ENCODE measurements at regions not wholly inside any gene's neighbourhood (a gene's known extent, or its start where the extent isn't known, plus 50 kb on each side); places are given as distances from the start of the nearest gene placed in this dataset.

GRCh38 chr4:170723171-170723570, 633.4 kb upstream of the AADAT start:
- TF ChIP-seq GATA2 (IDR thresholded peaks at IDR 0.05; ENCODE audit: low read depth, low read length) (no peak), GATA3 (IDR thresholded peaks at IDR 0.05; ENCODE audit: low read depth, low read length) (no peak)

All from SH-SY5Y (cell line).